ENCODE measurements at regions not wholly inside any gene's neighbourhood (a gene's known extent, or its start where the extent isn't known, plus 50 kb on each side); places are given as distances from the start of the nearest gene placed in this dataset.
A peak's percentile ranks its signal among the peaks of the same experiment; 100 is the strongest.
"Not testable (repeated sequence)": the region's sequence is repeated elsewhere in the genome, so short reads cannot be mapped to it uniquely, and the experiment has no call there.

- no peak for DNase-seq (ENCODE audit: low read depth)
Observed at GRCh38 chr3:194249323-194250097, 101.6 kb downstream of the CPN2 start.

GRCh38 chr3:194250098-194251002 is 100.8 kb downstream of the CPN2 start:
- no peak for DNase-seq (ENCODE audit: low read depth)

- no peak for DNase-seq (ENCODE audit: low read depth)
Observed at GRCh38 chr3:194251007-194251406, 100.1 kb downstream of the CPN2 start.

GRCh38 chr3:194251461-194251860 is 99.7 kb downstream of the CPN2 start:
- DNase-seq (ENCODE audit: low read depth): no peak

GRCh38 chr3:194251891-194252560 is 99.1 kb downstream of the CPN2 start:
- no peak for DNase-seq (ENCODE audit: low read depth)

GRCh38 chr3:194253270-194253669 is 97.9 kb downstream of the CPN2 start:
- DNase-seq (ENCODE audit: low read depth): no peak

- DNase-seq (ENCODE audit: low read depth): no peak
Observed at GRCh38 chr3:194254040-194254439, 97.1 kb downstream of the CPN2 start.

GRCh38 chr3:194255252-194256039 is 95.7 kb downstream of the CPN2 start:
- no peak for DNase-seq (ENCODE audit: low read depth)

- DNase-seq (ENCODE audit: low read depth): no peak
Observed at GRCh38 chr3:194256040-194256945, 94.8 kb downstream of the CPN2 start.

- DNase-seq (ENCODE audit: low read depth): no peak
Observed at GRCh38 chr3:194257151-194257621, 93.9 kb downstream of the CPN2 start.

GRCh38 chr3:194257916-194258668 is 93.0 kb downstream of the CPN2 start:
- no peak for DNase-seq (ENCODE audit: low read depth)

GRCh38 chr3:194259982-194260766 is 91.0 kb downstream of the CPN2 start:
- no peak for DNase-seq (ENCODE audit: low read depth)

- DNase-seq (ENCODE audit: low read depth): no peak
Observed at GRCh38 chr3:194261581-194262063, 89.5 kb downstream of the CPN2 start.

GRCh38 chr3:194262176-194262924 is 88.8 kb downstream of the CPN2 start:
- DNase-seq (ENCODE audit: low read depth): no peak

GRCh38 chr3:194262925-194263305 is 88.2 kb downstream of the CPN2 start:
- DNase-seq (ENCODE audit: low read depth): no peak

- not testable (repeated sequence) for DNase-seq (ENCODE audit: low read depth)
Observed at GRCh38 chr3:194264631-194265504, 86.3 kb downstream of the CPN2 start.

GRCh38 chr3:194265505-194265892 is 85.6 kb downstream of the CPN2 start:
- DNase-seq (ENCODE audit: low read depth): peak; percentile 25
